Keratinocyte (primary cell): ENCODE measurements at regions not wholly inside any gene's neighbourhood (a gene's known extent, or its start where the extent isn't known, plus 50 kb on each side); places are given as distances from the start of the nearest gene placed in this dataset.

Source experiments
- DNase-seq: peaks from one replicate; pipeline ENCODE4 v3.0.0-alpha.2; 2011; ENCODE audit warnings: low read depth, missing footprints, low spot score
- FAIRE-seq: peaks from 2 replicates; lab custom pipeline; 2011; peaks lifted over from hg19 to GRCh38; lab: Jason Lieb, UNC
- H2AFZ ChIP-seq: 2 replicates; pipeline ENCODE4 v1.6.0; 2012; ENCODE audit warnings: low read length, control low read depth, inconsistent platforms; ENCODE audit not compliant: control insufficient read depth
- H3K27ac ChIP-seq: 2 replicates; pipeline ENCODE4 v1.5.1; 2011; ENCODE audit warnings: low read length; ENCODE audit not compliant: control insufficient read depth, insufficient read depth
- H3K27me3 ChIP-seq: 3 replicates; pipeline ENCODE4 v1.6.0; 2011; ENCODE audit warnings: low read length; ENCODE audit not compliant: control insufficient read depth, insufficient read depth; ENCODE audit errors: extremely low read depth
- H3K36me3 ChIP-seq, 2 experiments: 2 replicates in 1 of 2; 3 replicates in 1 of 2; pipeline ENCODE4 v1.5.1; 2011; ENCODE audit warnings: low read length in 2 of 2, mild to moderate bottlenecking in 1 of 2; ENCODE audit not compliant: control insufficient read depth in 2 of 2, insufficient read depth in 2 of 2; ENCODE audit errors: extremely low read depth in 1 of 2
- H3K4me1 ChIP-seq: 3 replicates; pipeline ENCODE4 v1.5.1; 2011; ENCODE audit warnings: low read length; ENCODE audit not compliant: control insufficient read depth, insufficient read depth; ENCODE audit errors: extremely low read depth
- H3K4me2 ChIP-seq: 3 replicates; pipeline ENCODE4 v1.6.0; 2011; ENCODE audit warnings: low read depth, low read length; ENCODE audit not compliant: control insufficient read depth, insufficient read depth; ENCODE audit errors: extremely low read depth
- H3K4me3 ChIP-seq, 3 experiments: fragments of 200-600 bp in 1 of 3; sonication (generic) in 1 of 3; 2 replicates in 2 of 3; 3 replicates in 1 of 3; pipeline ENCODE4 v1.5.1; 2011 to 2016; ENCODE audit warnings: low read length in 3 of 3, mild to moderate bottlenecking in 3 of 3, control low read depth in 2 of 3, inconsistent platforms in 1 of 3, low read depth in 1 of 3, mixed read lengths in 1 of 3, mixed run types in 1 of 3, moderate library complexity in 1 of 3; ENCODE audit not compliant: control insufficient read depth in 2 of 3, insufficient read depth in 2 of 3; ENCODE audit errors: extremely low read depth in 1 of 3
- H3K79me2 ChIP-seq: 2 replicates; pipeline ENCODE4 v1.6.0; 2012; ENCODE audit warnings: low read length; ENCODE audit not compliant: control insufficient read depth, insufficient read depth
- H3K9ac ChIP-seq: 3 replicates; pipeline ENCODE4 v1.6.0; 2011; ENCODE audit warnings: low read length; ENCODE audit not compliant: control insufficient read depth, insufficient read depth; ENCODE audit errors: extremely low read depth
- H3K9me1 ChIP-seq: 3 replicates; pipeline ENCODE4 v1.6.0; 2011; ENCODE audit warnings: low read length; ENCODE audit not compliant: control insufficient read depth, insufficient read depth; ENCODE audit errors: extremely low read depth
- H3K9me3 ChIP-seq: 2 replicates; pipeline ENCODE4 v1.5.1; 2012; ENCODE audit warnings: low read depth, low read length; ENCODE audit not compliant: control insufficient read depth
- H4K20me1 ChIP-seq: 3 replicates; pipeline ENCODE4 v1.6.0; 2011; ENCODE audit warnings: low read length; ENCODE audit not compliant: control insufficient read depth, insufficient read depth; ENCODE audit errors: extremely low read depth
- EZH2 ChIP-seq: IDR thresholded peaks from one replicate; pipeline ENCODE4 v1.6.1; 2012; ENCODE audit warnings: inconsistent platforms, mild to moderate bottlenecking, low read length, moderate library complexity
- dilution Hi-C: fragments of 300-500 bp; cut with MboI; formaldehyde crosslinking; loops from one replicate; pipeline ENCODE4 v1.7.0; 2020; ENCODE audit warnings: low sequenced_read_pairs; ENCODE audit not compliant: extremely low pct_ligation_motif_present
- TF ChIP-seq, protein P1 (sequence below), 3 experiments: IDR thresholded peaks in 1 of 3; conservative IDR thresholded peaks in 1 of 3; optimal IDR thresholded peaks in 1 of 3; 2 replicates in 2 of 3; 3 replicates in 1 of 3; pipeline versions ENCODE3 to v1.5.1; 2011; ENCODE audit warnings: low read length in 3 of 3, mild to moderate bottlenecking in 3 of 3, moderate library complexity in 2 of 3, control low read depth in 1 of 3, inconsistent platforms in 1 of 3; ENCODE audit not compliant: insufficient read depth in 2 of 3; ENCODE audit errors: extremely low read depth in 1 of 3

- H3K79me2 ChIP-seq: no peaks in the 10 kb centered on the region
- H3K27ac ChIP-seq: no peak overlapping the region
- no peaks in the 10 kb centered on the region for H3K4me1 ChIP-seq
- H3K4me3 ChIP-seq: no peak overlapping the region
- FAIRE-seq (no peak), DNase-seq (no peak)
- H3K9me1 ChIP-seq: no peaks in the 10 kb centered on the region
- no peak overlapping the region for H3K4me2 ChIP-seq
- no peak overlapping the region for H2AFZ ChIP-seq
- H3K27me3 ChIP-seq: no peaks in the 10 kb centered on the region
- no peaks in the 10 kb centered on the region for H4K20me1 ChIP-seq
- H3K9ac ChIP-seq: no peak overlapping the region
- dilution Hi-C loops: no loop called here
- no peaks in the 10 kb centered on the region for H3K9me3 ChIP-seq
- no peaks in the 10 kb centered on the region for H3K36me3 ChIP-seq
- TF ChIP-seq, protein P1, sequence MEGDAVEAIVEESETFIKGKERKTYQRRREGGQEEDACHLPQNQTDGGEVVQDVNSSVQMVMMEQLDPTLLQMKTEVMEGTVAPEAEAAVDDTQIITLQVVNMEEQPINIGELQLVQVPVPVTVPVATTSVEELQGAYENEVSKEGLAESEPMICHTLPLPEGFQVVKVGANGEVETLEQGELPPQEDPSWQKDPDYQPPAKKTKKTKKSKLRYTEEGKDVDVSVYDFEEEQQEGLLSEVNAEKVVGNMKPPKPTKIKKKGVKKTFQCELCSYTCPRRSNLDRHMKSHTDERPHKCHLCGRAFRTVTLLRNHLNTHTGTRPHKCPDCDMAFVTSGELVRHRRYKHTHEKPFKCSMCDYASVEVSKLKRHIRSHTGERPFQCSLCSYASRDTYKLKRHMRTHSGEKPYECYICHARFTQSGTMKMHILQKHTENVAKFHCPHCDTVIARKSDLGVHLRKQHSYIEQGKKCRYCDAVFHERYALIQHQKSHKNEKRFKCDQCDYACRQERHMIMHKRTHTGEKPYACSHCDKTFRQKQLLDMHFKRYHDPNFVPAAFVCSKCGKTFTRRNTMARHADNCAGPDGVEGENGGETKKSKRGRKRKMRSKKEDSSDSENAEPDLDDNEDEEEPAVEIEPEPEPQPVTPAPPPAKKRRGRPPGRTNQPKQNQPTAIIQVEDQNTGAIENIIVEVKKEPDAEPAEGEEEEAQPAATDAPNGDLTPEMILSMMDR (optimal IDR thresholded peaks at IDR 0.05 in 1 of 3, IDR thresholded peaks at IDR 0.05 in 1 of 3, conservative IDR thresholded peaks at IDR 0.05 in 1 of 3; ENCODE audit: extremely low read depth in 1 of 3, insufficient read depth in 2 of 3, low read length in 3 of 3): no peak
- TF ChIP-seq EZH2: no peak
Measured at GRCh38 chr13:90951663-90952062, 395.8 kb upstream of the MIR17HG start.

GRCh38 chr13:90952326-90952725, 395.2 kb upstream of the MIR17HG start:
- no peak overlapping the region for H3K4me3 ChIP-seq

More at GRCh38 chr13:90952326-90952725, 395.2 kb upstream of the MIR17HG start:
- no peaks in the 10 kb centered on the region for H3K36me3 ChIP-seq
- TF ChIP-seq, protein P1 (optimal IDR thresholded peaks at IDR 0.05 in 1 of 3, IDR thresholded peaks at IDR 0.05 in 1 of 3, conservative IDR thresholded peaks at IDR 0.05 in 1 of 3; ENCODE audit: extremely low read depth in 1 of 3, insufficient read depth in 2 of 3, low read length in 3 of 3): no peak
- no peak for TF ChIP-seq EZH2
- no peaks in the 10 kb centered on the region for H3K79me2 ChIP-seq
- H3K4me2 ChIP-seq: no peak overlapping the region
- no peak overlapping the region for H3K9ac ChIP-seq
- no peaks in the 10 kb centered on the region for H3K4me1 ChIP-seq
- H4K20me1 ChIP-seq: no peaks in the 10 kb centered on the region
- H3K27ac ChIP-seq: no peak overlapping the region
- dilution Hi-C loops: no loop called here
- no peaks in the 10 kb centered on the region for H3K9me3 ChIP-seq
- DNase-seq (no peak), FAIRE-seq (no peak)
- no peak overlapping the region for H2AFZ ChIP-seq
- H3K27me3 ChIP-seq: no peaks in the 10 kb centered on the region
- no peaks in the 10 kb centered on the region for H3K9me1 ChIP-seq
